8988T (cell line): ENCODE measurements at regions not wholly inside any gene's neighbourhood (a gene's known extent, or its start where the extent isn't known, plus 50 kb on each side); places are given as distances from the start of the nearest gene placed in this dataset.
"Not testable (repeated sequence)": the region's sequence is repeated elsewhere in the genome, so short reads cannot be mapped to it uniquely, and the experiment has no call there.

ENCODE experiments used
- DNase-seq: peaks from one replicate; pipeline ENCODE4 v3.0.0; 2011

- DNase-seq: not testable (repeated sequence)
Measured at GRCh38 chr10:78096486-78096885, 62.8 kb downstream of the RPS24 start.

GRCh38 chr10:78102593-78102992, 68.9 kb downstream of the RPS24 start:
- not testable (repeated sequence) for DNase-seq

GRCh38 chr10:78109210-78109609, 75.5 kb downstream of the RPS24 start:
- DNase-seq: no peak

GRCh38 chr10:78115135-78115853, 81.6 kb downstream of the RPS24 start:
- DNase-seq: no peak

- no peak for DNase-seq
Measured at GRCh38 chr10:78116361-78116760, 82.7 kb downstream of the RPS24 start.

- no peak for DNase-seq
Measured at GRCh38 chr10:78118591-78118990, 84.9 kb downstream of the RPS24 start.

GRCh38 chr10:78121801-78122200, 88.1 kb downstream of the RPS24 start:
- DNase-seq: no peak

- DNase-seq: no peak
Measured at GRCh38 chr10:78124167-78124566, 90.5 kb downstream of the RPS24 start.

- DNase-seq: no peak
Measured at GRCh38 chr10:78129211-78129610, 95.5 kb downstream of the RPS24 start.

GRCh38 chr10:78130966-78131710, 97.5 kb downstream of the RPS24 start:
- no peak for DNase-seq

GRCh38 chr10:78134773-78135306, 101.2 kb downstream of the RPS24 start:
- no peak for DNase-seq

GRCh38 chr10:78137147-78137546, 103.5 kb downstream of the RPS24 start:
- DNase-seq: no peak

GRCh38 chr10:78139341-78139740, 105.7 kb downstream of the RPS24 start:
- DNase-seq: no peak

GRCh38 chr10:78140066-78140630, 106.5 kb downstream of the RPS24 start:
- DNase-seq: no peak

GRCh38 chr10:78143576-78143975, 109.9 kb downstream of the RPS24 start:
- DNase-seq: no peak

- DNase-seq: no peak
Measured at GRCh38 chr10:78146200-78146599, 112.5 kb downstream of the RPS24 start.

- no peak for DNase-seq
Measured at GRCh38 chr10:78147202-78147601, 113.5 kb downstream of the RPS24 start.

GRCh38 chr10:78148216-78148960, 114.7 kb downstream of the RPS24 start:
- no peak for DNase-seq

GRCh38 chr10:78148961-78149612, 115.4 kb downstream of the RPS24 start:
- no peak for DNase-seq

GRCh38 chr10:78150756-78151155, 117.1 kb downstream of the RPS24 start:
- no peak for DNase-seq

- DNase-seq: no peak
Measured at GRCh38 chr10:78155722-78156121, 122.1 kb downstream of the RPS24 start.

GRCh38 chr10:78160591-78160990, 126.9 kb downstream of the RPS24 start:
- DNase-seq: no peak

- no peak for DNase-seq
Measured at GRCh38 chr10:78162853-78163252, 129.2 kb downstream of the RPS24 start.
